ENCODE measurements at regions not wholly inside any gene's neighbourhood (a gene's known extent, or its start where the extent isn't known, plus 50 kb on each side); places are given as distances from the start of the nearest gene placed in this dataset.
"Not testable (repeated sequence)": the region's sequence is repeated elsewhere in the genome, so short reads cannot be mapped to it uniquely, and the experiment has no call there.

GRCh38 chr2:7390311-7390710, 473.1 kb downstream of the RNF144A start:
- not testable (repeated sequence) for DNase-seq

GRCh38 chr2:7392076-7392787, 475.0 kb downstream of the RNF144A start:
- DNase-seq: no peak

- no peak for DNase-seq
Measured at GRCh38 chr2:7394195-7394594, 477.0 kb downstream of the RNF144A start.

GRCh38 chr2:7400628-7401027, 483.4 kb downstream of the RNF144A start:
- DNase-seq: no peak

GRCh38 chr2:7403092-7403775, 486.0 kb downstream of the RNF144A start:
- no peak for DNase-seq

- no peak for DNase-seq
Measured at GRCh38 chr2:7405861-7406715, 488.9 kb downstream of the RNF144A start.

GRCh38 chr2:7407001-7407400, 489.8 kb downstream of the RNF144A start:
- no peak for DNase-seq

GRCh38 chr2:7407906-7408680, 490.9 kb downstream of the RNF144A start:
- no peak for DNase-seq

- DNase-seq: no peak
Measured at GRCh38 chr2:7411691-7412090, 494.5 kb downstream of the RNF144A start.

GRCh38 chr2:7417845-7418742, 500.9 kb downstream of the RNF144A start:
- DNase-seq: no peak

- no peak for DNase-seq
Measured at GRCh38 chr2:7419186-7419585, 502.0 kb downstream of the RNF144A start.

GRCh38 chr2:7419814-7420311, 502.7 kb downstream of the RNF144A start:
- DNase-seq: no peak

- no peak for DNase-seq
Measured at GRCh38 chr2:7420530-7420929, 503.3 kb downstream of the RNF144A start.

- DNase-seq: no peak
Measured at GRCh38 chr2:7424481-7424880, 507.3 kb downstream of the RNF144A start.

GRCh38 chr2:7427293-7428060, 510.3 kb downstream of the RNF144A start:
- peak; percentile 52 for DNase-seq

GRCh38 chr2:7428454-7429204, 511.4 kb downstream of the RNF144A start:
- DNase-seq: no peak

GRCh38 chr2:7429733-7430132, 512.5 kb downstream of the RNF144A start:
- no peak for DNase-seq

- no peak for DNase-seq
Measured at GRCh38 chr2:7430421-7430868, 513.2 kb downstream of the RNF144A start.

GRCh38 chr2:7430869-7431641, 513.8 kb downstream of the RNF144A start:
- no peak for DNase-seq

Data from NCI-H1092 (cell line).